Skeletal muscle satellite cell (primary cell): ENCODE measurements at regions not wholly inside any gene's neighbourhood (a gene's known extent, or its start where the extent isn't known, plus 50 kb on each side); places are given as distances from the start of the nearest gene placed in this dataset.

Experiments
- H3K27me3 ChIP-seq: 2 replicates; pipeline ENCODE4 v1.7.0; 2013; ENCODE audit warnings: low read length; ENCODE audit not compliant: control insufficient read depth, insufficient read depth
- H3K36me3 ChIP-seq: 2 replicates; pipeline ENCODE4 v1.7.0; 2013; ENCODE audit warnings: mild to moderate bottlenecking, control low read depth, low read length; ENCODE audit not compliant: insufficient read depth
- H3K4me1 ChIP-seq: 2 replicates; pipeline ENCODE4 v1.7.0; 2013; ENCODE audit warnings: low read length; ENCODE audit not compliant: control insufficient read depth, insufficient read depth
- H3K4me2 ChIP-seq: 2 replicates; pipeline ENCODE4 v1.7.0; 2013; ENCODE audit warnings: mild to moderate bottlenecking, low read length
- H3K4me3 ChIP-seq: 2 replicates; pipeline ENCODE4 v1.7.0; 2013; ENCODE audit warnings: low read length
- H3K9ac ChIP-seq: 2 replicates; pipeline ENCODE4 v1.7.0; 2013; ENCODE audit warnings: mild to moderate bottlenecking, low read depth, low read length, moderate library complexity
- H3K9me3 ChIP-seq: replicated peaks from 2 replicates; pipeline ENCODE4 v1.7.0; 2013; ENCODE audit warnings: mild to moderate bottlenecking, control low read depth, low read length

GRCh38 chr9:130755377-130756007 lies 61.9 kb downstream of the EXOSC2 start:
- H3K9ac ChIP-seq = no peak overlapping the region
- no peak overlapping the region for H3K4me3 ChIP-seq
- H3K4me2 ChIP-seq = no peak overlapping the region
- H3K4me1 ChIP-seq = no peaks in the 10 kb centered on the region
- H3K9me3 ChIP-seq = no peaks in the 10 kb centered on the region
- no peaks in the 10 kb centered on the region for H3K27me3 ChIP-seq
- no peaks in the 10 kb centered on the region for H3K36me3 ChIP-seq

- no peaks in the 10 kb centered on the region for H3K9me3 ChIP-seq
- no peak overlapping the region for H3K9ac ChIP-seq
- H3K4me3 ChIP-seq = no peak overlapping the region
- no peaks in the 10 kb centered on the region for H3K27me3 ChIP-seq
- no peak overlapping the region for H3K4me2 ChIP-seq
- no peaks in the 10 kb centered on the region for H3K4me1 ChIP-seq
- no peaks in the 10 kb centered on the region for H3K36me3 ChIP-seq
These were observed 62.5 kb downstream of the EXOSC2 start for GRCh38 chr9:130756037-130756436.

GRCh38 chr9:130756455-130757152 lies 63.0 kb downstream of the EXOSC2 start:
- Histone ChIP-seq H3K9ac (no peak overlapping the region), H3K27me3 (no peaks in the 10 kb centered on the region), H3K36me3 (no peaks in the 10 kb centered on the region), H3K4me2 (no peak overlapping the region), H3K9me3 (no peaks in the 10 kb centered on the region), H3K4me3 (no peak overlapping the region), H3K4me1 (no peaks in the 10 kb centered on the region)

GRCh38 chr9:130759738-130760137 lies 66.2 kb downstream of the EXOSC2 start:
- Histone ChIP-seq H3K9me3 (no peaks in the 10 kb centered on the region), H3K4me1 (peaks cover 5% of the 10 kb centered on the region), H3K36me3 (no peaks in the 10 kb centered on the region), H3K9ac (no peak overlapping the region), H3K27me3 (no peaks in the 10 kb centered on the region), H3K4me2 (no peak overlapping the region), H3K4me3 (no peak overlapping the region)

GRCh38 chr9:130763331-130764171 lies 70.0 kb downstream of the EXOSC2 start:
- Histone ChIP-seq H3K27me3 (no peaks in the 10 kb centered on the region), H3K4me2 (no peak overlapping the region), H3K4me3 (no peak overlapping the region), H3K9me3 (no peaks in the 10 kb centered on the region), H3K36me3 (no peaks in the 10 kb centered on the region), H3K4me1 (peaks cover 17% of the 10 kb centered on the region), H3K9ac (no peak overlapping the region)

GRCh38 chr9:130765137-130766020 lies 69.7 kb upstream of the ABL1 start:
- Histone ChIP-seq H3K9ac (no peak overlapping the region), H3K27me3 (no peaks in the 10 kb centered on the region), H3K4me2 (no peak overlapping the region), H3K4me3 (no peak overlapping the region), H3K36me3 (no peaks in the 10 kb centered on the region), H3K9me3 (no peaks in the 10 kb centered on the region), H3K4me1 (peaks cover 17% of the 10 kb centered on the region)

- Histone ChIP-seq H3K9me3 (no peaks in the 10 kb centered on the region), H3K27me3 (no peaks in the 10 kb centered on the region), H3K4me1 (peaks cover 17% of the 10 kb centered on the region), H3K4me3 (no peak overlapping the region), H3K4me2 (no peak overlapping the region), H3K36me3 (no peaks in the 10 kb centered on the region), H3K9ac (no peak overlapping the region)
These were observed 68.8 kb upstream of the ABL1 start for GRCh38 chr9:130766021-130766926.

GRCh38 chr9:130766927-130767307 lies 68.1 kb upstream of the ABL1 start:
- Histone ChIP-seq H3K4me2 (no peak overlapping the region), H3K36me3 (no peaks in the 10 kb centered on the region), H3K4me3 (no peak overlapping the region), H3K4me1 (peaks cover 17% of the 10 kb centered on the region), H3K27me3 (no peaks in the 10 kb centered on the region), H3K9ac (no peak overlapping the region), H3K9me3 (no peaks in the 10 kb centered on the region)

- no peak overlapping the region for H3K4me3 ChIP-seq
- H3K4me2 ChIP-seq = no peak overlapping the region
- no peaks in the 10 kb centered on the region for H3K9me3 ChIP-seq
- H3K9ac ChIP-seq = no peak overlapping the region
- H3K36me3 ChIP-seq = no peaks in the 10 kb centered on the region
- peaks cover 12% of the 10 kb centered on the region for H3K4me1 ChIP-seq
- H3K27me3 ChIP-seq = no peaks in the 10 kb centered on the region
These were observed 66.8 kb upstream of the ABL1 start for GRCh38 chr9:130768265-130768664.

- Histone ChIP-seq H3K4me1 (peaks cover 12% of the 10 kb centered on the region), H3K27me3 (no peaks in the 10 kb centered on the region), H3K9me3 (no peaks in the 10 kb centered on the region), H3K4me2 (no peak overlapping the region), H3K9ac (no peak overlapping the region), H3K36me3 (no peaks in the 10 kb centered on the region), H3K4me3 (no peak overlapping the region)
These were observed 66.1 kb upstream of the ABL1 start for GRCh38 chr9:130768891-130769403.
